ENCODE measurements at regions not wholly inside any gene's neighbourhood (a gene's known extent, or its start where the extent isn't known, plus 50 kb on each side); places are given as distances from the start of the nearest gene placed in this dataset.
"Not testable (repeated sequence)": the region's sequence is repeated elsewhere in the genome, so short reads cannot be mapped to it uniquely, and the experiment has no call there.

DNA sequence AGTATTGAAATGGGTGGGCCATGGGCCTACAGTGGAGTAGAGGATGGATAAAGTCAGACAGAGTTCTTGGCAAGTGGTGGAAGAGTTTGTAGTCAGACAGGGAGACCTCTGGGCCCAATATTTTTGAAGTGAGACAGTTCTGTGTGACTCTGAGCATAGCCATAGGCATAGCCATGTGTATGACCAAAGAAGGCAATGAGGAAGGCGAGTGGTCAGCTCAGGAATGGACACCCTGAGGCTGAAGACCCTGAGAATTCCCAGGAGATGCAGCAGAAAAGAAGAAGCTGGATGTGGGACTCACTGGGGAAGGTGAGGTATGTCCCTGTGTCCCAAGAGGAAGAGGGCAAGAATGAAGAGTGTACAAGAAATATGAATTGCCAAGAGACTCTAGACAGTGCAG is 210.6 kb upstream of the IRF2BP2 start:
- peaks cover 2% of the 10 kb centered on the region for H3K9me3 Mint-ChIP-seq (ENCODE audit: unreplicated experiment)
- no peak for DNase-seq
- H3K36me3 Mint-ChIP-seq (ENCODE audit: unreplicated experiment): no peaks in the 10 kb centered on the region
- no peak overlapping the region for H3K27ac Mint-ChIP-seq (ENCODE audit: unreplicated experiment)
- H3K4me3 Mint-ChIP-seq (ENCODE audit: unreplicated experiment): no peak overlapping the region
- peaks cover 16% of the 10 kb centered on the region for H3K4me1 Mint-ChIP-seq (ENCODE audit: low read depth, unreplicated experiment)
- no peak for TF ChIP-seq CTCF (IDR thresholded peaks at IDR 0.05; ENCODE audit: partially characterized antibody, unreplicated experiment)
- peaks cover 3% of the 10 kb centered on the region for H3K27me3 Mint-ChIP-seq (ENCODE audit: unreplicated experiment)

GRCh38 chr1:234819845-234820244 is 209.9 kb upstream of the IRF2BP2 start:
- DNase-seq; H3K27ac Mint-ChIP-seq (ENCODE audit: unreplicated experiment); H3K27me3 Mint-ChIP-seq (ENCODE audit: unreplicated experiment); H3K4me3 Mint-ChIP-seq (ENCODE audit: unreplicated experiment); H3K36me3 Mint-ChIP-seq (ENCODE audit: unreplicated experiment); H3K9me3 Mint-ChIP-seq (ENCODE audit: unreplicated experiment): not testable (repeated sequence)
- H3K4me1 Mint-ChIP-seq (ENCODE audit: low read depth, unreplicated experiment): peaks cover 12% of the 10 kb centered on the region

GRCh38 chr1:234818040-234818387 is 208.0 kb upstream of the IRF2BP2 start:
- H3K36me3 Mint-ChIP-seq (ENCODE audit: unreplicated experiment); DNase-seq; H3K27me3 Mint-ChIP-seq (ENCODE audit: unreplicated experiment); H3K4me3 Mint-ChIP-seq (ENCODE audit: unreplicated experiment); H3K9me3 Mint-ChIP-seq (ENCODE audit: unreplicated experiment); H3K27ac Mint-ChIP-seq (ENCODE audit: unreplicated experiment): not testable (repeated sequence)
- peaks cover 12% of the 10 kb centered on the region for H3K4me1 Mint-ChIP-seq (ENCODE audit: low read depth, unreplicated experiment)

GRCh38 chr1:234817313-234818039 is 207.5 kb upstream of the IRF2BP2 start:
- H3K27me3 Mint-ChIP-seq (ENCODE audit: unreplicated experiment); H3K27ac Mint-ChIP-seq (ENCODE audit: unreplicated experiment); H3K9me3 Mint-ChIP-seq (ENCODE audit: unreplicated experiment); H3K36me3 Mint-ChIP-seq (ENCODE audit: unreplicated experiment); DNase-seq: not testable (repeated sequence)
- H3K4me1 Mint-ChIP-seq (ENCODE audit: low read depth, unreplicated experiment): peaks cover 12% of the 10 kb centered on the region
- peak overlapping the region; percentile 11 for H3K4me3 Mint-ChIP-seq (ENCODE audit: unreplicated experiment)

GRCh38 chr1:234816864-234817263 is 206.9 kb upstream of the IRF2BP2 start:
- not testable (repeated sequence) for H3K36me3 Mint-ChIP-seq (ENCODE audit: unreplicated experiment); H3K27ac Mint-ChIP-seq (ENCODE audit: unreplicated experiment); H3K27me3 Mint-ChIP-seq (ENCODE audit: unreplicated experiment); H3K4me3 Mint-ChIP-seq (ENCODE audit: unreplicated experiment); H3K9me3 Mint-ChIP-seq (ENCODE audit: unreplicated experiment); DNase-seq
- H3K4me1 Mint-ChIP-seq (ENCODE audit: low read depth, unreplicated experiment): peaks cover 12% of the 10 kb centered on the region

- not testable (repeated sequence) for H3K36me3 Mint-ChIP-seq (ENCODE audit: unreplicated experiment); DNase-seq; H3K27me3 Mint-ChIP-seq (ENCODE audit: unreplicated experiment); H3K4me1 Mint-ChIP-seq (ENCODE audit: low read depth, unreplicated experiment); H3K4me3 Mint-ChIP-seq (ENCODE audit: unreplicated experiment); H3K27ac Mint-ChIP-seq (ENCODE audit: unreplicated experiment); H3K9me3 Mint-ChIP-seq (ENCODE audit: unreplicated experiment)
Observed at GRCh38 chr1:234816186-234816851, 206.3 kb upstream of the IRF2BP2 start.

DNA sequence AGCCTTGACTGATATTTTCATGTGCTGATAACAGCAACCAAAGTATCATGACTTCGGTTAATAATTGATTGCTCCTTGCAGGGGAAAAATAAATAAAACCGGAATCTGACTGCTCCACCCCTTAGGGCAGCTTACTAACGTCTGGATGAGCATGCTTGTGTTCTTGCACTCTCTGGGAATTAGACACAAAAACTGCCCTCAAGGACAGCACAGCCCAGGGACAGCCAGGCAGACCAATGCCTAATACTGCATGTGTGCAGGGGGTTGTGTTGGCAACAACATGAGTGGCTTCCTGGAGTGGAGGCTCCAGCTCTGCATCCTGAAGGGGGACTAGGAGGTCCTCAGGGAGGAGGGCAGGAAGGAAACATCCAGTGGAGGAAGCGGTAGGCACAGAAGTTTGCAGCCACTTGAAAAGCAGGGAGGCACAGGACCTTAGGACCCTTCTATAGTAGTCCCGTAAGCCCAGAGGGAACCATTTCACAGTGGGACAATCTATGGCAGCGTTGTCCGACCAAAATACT is 205.4 kb upstream of the IRF2BP2 start:
- not testable (repeated sequence) for H3K27ac Mint-ChIP-seq (ENCODE audit: unreplicated experiment); H3K9me3 Mint-ChIP-seq (ENCODE audit: unreplicated experiment); H3K27me3 Mint-ChIP-seq (ENCODE audit: unreplicated experiment); H3K36me3 Mint-ChIP-seq (ENCODE audit: unreplicated experiment); DNase-seq; H3K4me3 Mint-ChIP-seq (ENCODE audit: unreplicated experiment); H3K4me1 Mint-ChIP-seq (ENCODE audit: low read depth, unreplicated experiment)

GRCh38 chr1:234814235-234814634 is 204.3 kb upstream of the IRF2BP2 start:
- not testable (repeated sequence) for H3K9me3 Mint-ChIP-seq (ENCODE audit: unreplicated experiment); H3K27me3 Mint-ChIP-seq (ENCODE audit: unreplicated experiment); H3K4me1 Mint-ChIP-seq (ENCODE audit: low read depth, unreplicated experiment); DNase-seq; H3K4me3 Mint-ChIP-seq (ENCODE audit: unreplicated experiment); H3K27ac Mint-ChIP-seq (ENCODE audit: unreplicated experiment); H3K36me3 Mint-ChIP-seq (ENCODE audit: unreplicated experiment)

- not testable (repeated sequence) for H3K4me3 Mint-ChIP-seq (ENCODE audit: unreplicated experiment); H3K36me3 Mint-ChIP-seq (ENCODE audit: unreplicated experiment); H3K27ac Mint-ChIP-seq (ENCODE audit: unreplicated experiment); H3K9me3 Mint-ChIP-seq (ENCODE audit: unreplicated experiment); H3K4me1 Mint-ChIP-seq (ENCODE audit: low read depth, unreplicated experiment); H3K27me3 Mint-ChIP-seq (ENCODE audit: unreplicated experiment); DNase-seq
Observed at GRCh38 chr1:234811824-234812223, 201.8 kb upstream of the IRF2BP2 start.

DNA sequence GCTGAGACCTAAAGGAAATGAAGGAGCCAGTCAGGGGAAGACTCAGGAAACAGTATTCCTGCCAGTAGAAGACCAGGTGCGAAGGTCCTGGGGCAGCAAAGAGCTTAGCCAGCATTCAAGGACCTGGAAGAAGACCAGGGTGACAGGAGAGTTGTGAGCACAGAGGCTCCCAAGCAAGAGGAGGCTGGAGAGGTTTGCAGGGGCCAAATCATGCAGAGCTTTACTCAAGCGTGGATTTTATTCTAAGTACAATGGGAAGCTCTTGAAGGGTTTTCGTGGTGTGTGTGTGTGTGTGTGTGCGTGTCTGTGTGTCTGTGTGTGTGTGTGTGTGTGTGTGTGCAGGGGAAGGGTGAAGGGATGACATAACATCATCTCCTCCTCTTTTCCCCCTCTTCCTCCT is 200.7 kb upstream of the IRF2BP2 start:
- not testable (repeated sequence) for H3K36me3 Mint-ChIP-seq (ENCODE audit: unreplicated experiment); H3K27ac Mint-ChIP-seq (ENCODE audit: unreplicated experiment); H3K4me1 Mint-ChIP-seq (ENCODE audit: low read depth, unreplicated experiment); DNase-seq; H3K27me3 Mint-ChIP-seq (ENCODE audit: unreplicated experiment); H3K9me3 Mint-ChIP-seq (ENCODE audit: unreplicated experiment); H3K4me3 Mint-ChIP-seq (ENCODE audit: unreplicated experiment)

- DNase-seq; H3K27ac Mint-ChIP-seq (ENCODE audit: unreplicated experiment); H3K4me3 Mint-ChIP-seq (ENCODE audit: unreplicated experiment); H3K27me3 Mint-ChIP-seq (ENCODE audit: unreplicated experiment); H3K4me1 Mint-ChIP-seq (ENCODE audit: low read depth, unreplicated experiment); H3K36me3 Mint-ChIP-seq (ENCODE audit: unreplicated experiment); H3K9me3 Mint-ChIP-seq (ENCODE audit: unreplicated experiment): not testable (repeated sequence)
Observed at GRCh38 chr1:234809854-234810245, 199.9 kb upstream of the IRF2BP2 start.
